Dendritic cell treated with granulocyte-macrophage colony-stimulating factor and Interleukin-4, amounts not matched to agents 40 ng/mL and 50 ng/mL, for 4 days (primary cell): ENCODE measurements at regions not wholly inside any gene's neighbourhood (a gene's known extent, or its start where the extent isn't known, plus 50 kb on each side); places are given as distances from the start of the nearest gene placed in this dataset.

Experiments
- H3K27ac Mint-ChIP-seq: one replicate; pipeline ENCODE4 v1.8.0; 2022; ENCODE audit warnings: mild to moderate bottlenecking, mixed read lengths
- H3K27me3 Mint-ChIP-seq: one replicate; pipeline ENCODE4 v1.8.0; 2022; ENCODE audit warnings: mild to moderate bottlenecking, mixed read lengths
- H3K36me3 Mint-ChIP-seq: one replicate; pipeline ENCODE4 v1.8.0; 2022; ENCODE audit warnings: low read depth, mixed read lengths
- H3K4me1 Mint-ChIP-seq: one replicate; pipeline ENCODE4 v1.8.0; 2022; ENCODE audit warnings: low read depth, mixed read lengths
- H3K4me3 Mint-ChIP-seq: one replicate; pipeline ENCODE4 v1.8.0; 2022; ENCODE audit warnings: mild to moderate bottlenecking, moderate library complexity, mixed read lengths
- H3K9me3 Mint-ChIP-seq: one replicate; pipeline ENCODE4 v1.8.0; 2022; ENCODE audit warnings: mixed read lengths
- intact Hi-C: fragments of 100-400 bp; cut with micrococcal nuclease; formaldehyde crosslinking; loops from one replicate; pipeline ENCODE4 v1.15.0; 2022

- Mint-ChIP-seq H3K36me3 (no peaks in the 10 kb centered on the region), H3K4me1 (no peaks in the 10 kb centered on the region), H3K27ac (no peak overlapping the region), H3K9me3 (no peaks in the 10 kb centered on the region), H3K27me3 (peaks cover 43% of the 10 kb centered on the region), H3K4me3 (no peak overlapping the region)
- intact Hi-C loops, result no loop called here
Measured at GRCh38 chr10:133035952-133036351, 51.8 kb upstream of the ADGRA1 start.

- H3K9me3 Mint-ChIP-seq, result no peaks in the 10 kb centered on the region
- no peak overlapping the region for H3K27ac Mint-ChIP-seq
- H3K36me3 Mint-ChIP-seq, result no peaks in the 10 kb centered on the region
- no peak overlapping the region for H3K4me3 Mint-ChIP-seq
- intact Hi-C loops, result no loop called here
- no peaks in the 10 kb centered on the region for H3K4me1 Mint-ChIP-seq
- H3K27me3 Mint-ChIP-seq, result peaks cover 46% of the 10 kb centered on the region
Measured at GRCh38 chr10:133034762-133035161, 53.0 kb upstream of the ADGRA1 start.

GRCh38 chr10:133034092-133034491 lies 53.6 kb upstream of the ADGRA1 start:
- Mint-ChIP-seq H3K9me3 (no peaks in the 10 kb centered on the region), H3K27ac (no peak overlapping the region), H3K27me3 (peaks cover 46% of the 10 kb centered on the region), H3K4me3 (no peak overlapping the region), H3K36me3 (no peaks in the 10 kb centered on the region), H3K4me1 (peaks cover 5% of the 10 kb centered on the region)
- intact Hi-C loops, result no loop called here

- Mint-ChIP-seq H3K27me3 (peaks cover 44% of the 10 kb centered on the region), H3K4me3 (no peak overlapping the region), H3K27ac (peak overlapping the region; percentile 40), H3K9me3 (no peaks in the 10 kb centered on the region), H3K4me1 (peaks cover 5% of the 10 kb centered on the region), H3K36me3 (no peaks in the 10 kb centered on the region)
- intact Hi-C loops, result no loop called here
Measured at GRCh38 chr10:133033742-133034048, 54.0 kb upstream of the ADGRA1 start.

- peaks cover 43% of the 10 kb centered on the region for H3K27me3 Mint-ChIP-seq
- H3K9me3 Mint-ChIP-seq, result no peaks in the 10 kb centered on the region
- no peaks in the 10 kb centered on the region for H3K36me3 Mint-ChIP-seq
- intact Hi-C loops, result no loop called here
- no peak overlapping the region for H3K4me3 Mint-ChIP-seq
- H3K27ac Mint-ChIP-seq, result peak overlapping the region; percentile 40
- H3K4me1 Mint-ChIP-seq, result peaks cover 5% of the 10 kb centered on the region
Measured at GRCh38 chr10:133032976-133033741, 54.6 kb upstream of the ADGRA1 start.

- H3K4me1 Mint-ChIP-seq, result peaks cover 5% of the 10 kb centered on the region
- H3K36me3 Mint-ChIP-seq, result no peaks in the 10 kb centered on the region
- intact Hi-C loops, result no loop called here
- no peak overlapping the region for H3K27ac Mint-ChIP-seq
- H3K9me3 Mint-ChIP-seq, result no peaks in the 10 kb centered on the region
- H3K27me3 Mint-ChIP-seq, result peaks cover 44% of the 10 kb centered on the region
- no peak overlapping the region for H3K4me3 Mint-ChIP-seq
Measured at GRCh38 chr10:133032231-133032630, 55.5 kb upstream of the ADGRA1 start.

GRCh38 chr10:133031541-133032125 lies 56.1 kb upstream of the ADGRA1 start:
- Mint-ChIP-seq H3K9me3 (no peaks in the 10 kb centered on the region), H3K27ac (no peak overlapping the region), H3K36me3 (no peaks in the 10 kb centered on the region), H3K4me1 (peaks cover 5% of the 10 kb centered on the region), H3K4me3 (no peak overlapping the region), H3K27me3 (peaks cover 42% of the 10 kb centered on the region)
- intact Hi-C loops, result no loop called here

- Mint-ChIP-seq H3K27me3 (peaks cover 48% of the 10 kb centered on the region), H3K9me3 (no peaks in the 10 kb centered on the region), H3K4me1 (peaks cover 5% of the 10 kb centered on the region), H3K4me3 (no peak overlapping the region), H3K36me3 (no peaks in the 10 kb centered on the region), H3K27ac (no peak overlapping the region)
- intact Hi-C loops, result no loop called here
Measured at GRCh38 chr10:133030781-133031180, 56.9 kb upstream of the ADGRA1 start.

GRCh38 chr10:133030126-133030525 lies 57.6 kb upstream of the ADGRA1 start:
- Mint-ChIP-seq H3K36me3 (no peaks in the 10 kb centered on the region), H3K27ac (no peak overlapping the region), H3K9me3 (no peaks in the 10 kb centered on the region), H3K27me3 (peaks cover 52% of the 10 kb centered on the region), H3K4me3 (no peak overlapping the region), H3K4me1 (peaks cover 5% of the 10 kb centered on the region)
- intact Hi-C loops, result no loop called here

- peaks cover 5% of the 10 kb centered on the region for H3K4me1 Mint-ChIP-seq
- H3K9me3 Mint-ChIP-seq, result no peaks in the 10 kb centered on the region
- H3K27me3 Mint-ChIP-seq, result peaks cover 52% of the 10 kb centered on the region
- H3K27ac Mint-ChIP-seq, result no peak overlapping the region
- no peaks in the 10 kb centered on the region for H3K36me3 Mint-ChIP-seq
- intact Hi-C loops, result no loop called here
- no peak overlapping the region for H3K4me3 Mint-ChIP-seq
Measured at GRCh38 chr10:133028956-133029355, 58.8 kb upstream of the ADGRA1 start.

GRCh38 chr10:133028158-133028557 lies 59.6 kb upstream of the ADGRA1 start:
- Mint-ChIP-seq H3K9me3 (no peaks in the 10 kb centered on the region), H3K4me3 (no peak overlapping the region), H3K27me3 (peaks cover 48% of the 10 kb centered on the region), H3K27ac (no peak overlapping the region), H3K4me1 (peaks cover 6% of the 10 kb centered on the region), H3K36me3 (no peaks in the 10 kb centered on the region)
- intact Hi-C loops, result no loop called here

GRCh38 chr10:133027482-133027881 lies 60.2 kb upstream of the ADGRA1 start:
- Mint-ChIP-seq H3K4me1 (peaks cover 13% of the 10 kb centered on the region), H3K36me3 (no peaks in the 10 kb centered on the region), H3K27me3 (peaks cover 50% of the 10 kb centered on the region), H3K9me3 (no peaks in the 10 kb centered on the region), H3K4me3 (no peak overlapping the region), H3K27ac (no peak overlapping the region)
- intact Hi-C loops, result no loop called here

GRCh38 chr10:133026726-133027395 lies 60.9 kb upstream of the ADGRA1 start:
- H3K36me3 Mint-ChIP-seq, result peaks cover 4% of the 10 kb centered on the region
- intact Hi-C loops, result no loop called here
- no peak overlapping the region for H3K27ac Mint-ChIP-seq
- H3K4me3 Mint-ChIP-seq, result no peak overlapping the region
- H3K4me1 Mint-ChIP-seq, result peaks cover 17% of the 10 kb centered on the region
- H3K9me3 Mint-ChIP-seq, result no peaks in the 10 kb centered on the region
- H3K27me3 Mint-ChIP-seq, result peaks cover 52% of the 10 kb centered on the region

GRCh38 chr10:133026171-133026570 lies 61.6 kb upstream of the ADGRA1 start:
- Mint-ChIP-seq H3K36me3 (peaks cover 11% of the 10 kb centered on the region), H3K27me3 (peaks cover 58% of the 10 kb centered on the region), H3K27ac (no peak overlapping the region), H3K4me3 (no peak overlapping the region), H3K9me3 (no peaks in the 10 kb centered on the region), H3K4me1 (peaks cover 22% of the 10 kb centered on the region)
- intact Hi-C loops, result no loop called here
